Caco-2 (cell line): ENCODE measurements at regions not wholly inside any gene's neighbourhood (a gene's known extent, or its start where the extent isn't known, plus 50 kb on each side); places are given as distances from the start of the nearest gene placed in this dataset.

Source experiments
- BruUV-seq: library from RNA; stranded (reverse); fragments of 400-500 nt; replicated peaks from 2 replicates; lab custom pipeline; 2021; lab: Mats Ljungman, UMichigan
- CTCF ChIA-PET: fragments of 300-600 bp; sonication (Branson Sonifier 250); formaldehyde crosslinking; loops from one replicate; lab custom pipeline; 2022; ENCODE audit warnings: antibody characterized with exemption; lab: Charles Lee
- POLR2A ChIA-PET: fragments of 300-600 bp; sonication (Branson Sonifier 250); formaldehyde crosslinking; loops from one replicate; lab custom pipeline; 2022; ENCODE audit warnings: antibody characterized with exemption; lab: Charles Lee
- DNase-seq, 2 experiments: peaks; one replicate each; pipeline versions ENCODE4 v3.0.0 to v3.0.0-alpha.2; 2020 to 2022
- H3K27me3 ChIP-seq: replicated peaks from 2 replicates; pipeline ENCODE4 v1.6.0; 2011; ENCODE audit warnings: low read length; ENCODE audit not compliant: control insufficient read depth, insufficient read depth
- H3K36me3 ChIP-seq: 2 replicates; pipeline ENCODE4 v1.5.1; 2011; ENCODE audit warnings: low read length; ENCODE audit not compliant: control insufficient read depth, insufficient read depth
- H3K4me1 ChIP-seq: fragments of 250-450 bp; sonication (Bioruptor Pico); 2 replicates; pipeline ENCODE4 v1.5.1; 2020; ENCODE audit warnings: mild to moderate bottlenecking
- H3K4me3 ChIP-seq: 2 replicates; pipeline ENCODE4 v1.5.1; 2011; ENCODE audit warnings: low read depth, mild to moderate bottlenecking, control low read depth, low read length
- H3K9me3 ChIP-seq: fragments of 250-450 bp; sonication (Bioruptor Pico); 2 replicates; pipeline ENCODE4 v1.5.1; 2020; ENCODE audit warnings: mild to moderate bottlenecking, moderate library complexity
- H3K27ac Mint-ChIP-seq: one replicate; pipeline ENCODE4 v1.8.0; 2022; ENCODE audit warnings: mixed read lengths; ENCODE audit not compliant: unreplicated experiment
- H3K27me3 Mint-ChIP-seq: one replicate; pipeline ENCODE4 v1.8.0; 2022; ENCODE audit warnings: mixed read lengths; ENCODE audit not compliant: insufficient read depth, unreplicated experiment
- H3K36me3 Mint-ChIP-seq: one replicate; pipeline ENCODE4 v1.8.0; 2022; ENCODE audit warnings: mild to moderate bottlenecking, mixed read lengths; ENCODE audit not compliant: insufficient read depth, unreplicated experiment
- H3K4me1 Mint-ChIP-seq: one replicate; pipeline ENCODE4 v1.8.0; 2022; ENCODE audit warnings: low read depth, mixed read lengths; ENCODE audit not compliant: unreplicated experiment
- H3K4me3 Mint-ChIP-seq: one replicate; pipeline ENCODE4 v1.8.0; 2022; ENCODE audit warnings: mild to moderate bottlenecking, moderate library complexity, mixed read lengths; ENCODE audit not compliant: unreplicated experiment
- H3K9me3 Mint-ChIP-seq: one replicate; pipeline ENCODE4 v1.8.0; 2022; ENCODE audit warnings: mixed read lengths; ENCODE audit not compliant: unreplicated experiment
- CTCF ChIP-seq, 2 experiments: fragments of 200-600 bp in 1 of 2; IDR thresholded peaks; 1 replicate in 1 of 2; 2 replicates in 1 of 2; pipeline versions ENCODE4 v1.5.1 to v1.8.0; 2011 to 2022; ENCODE audit warnings: antibody characterized with exemption in 1 of 2, control low read depth in 1 of 2, inconsistent platforms in 1 of 2, low read depth in 1 of 2, low read length in 1 of 2, mild to moderate bottlenecking in 1 of 2, moderate library complexity in 1 of 2; ENCODE audit not compliant: insufficient read depth in 1 of 2, severe bottlenecking in 1 of 2, unreplicated experiment in 1 of 2
- intact Hi-C: fragments of 100-400 bp; cut with micrococcal nuclease; formaldehyde crosslinking; loops from one replicate; pipeline ENCODE4 v1.10.0; 2022; ENCODE audit not compliant: unreplicated experiment

- POLR2A ChIA-PET, result no interaction called here
- H3K27me3 ChIP-seq, result no peaks in the 10 kb centered on the region
- BruUV-seq, result no TSS peak
- CTCF ChIA-PET, result no interaction called here
- intact Hi-C loops, result no loop called here
- no peaks in the 10 kb centered on the region for H3K36me3 ChIP-seq
- H3K27ac Mint-ChIP-seq, result no peak overlapping the region
- TF ChIP-seq CTCF (IDR thresholded peaks at IDR 0.05; ENCODE audit: insufficient read depth in 1 of 2, low read depth in 1 of 2, low read length in 1 of 2, severe bottlenecking in 1 of 2, unreplicated experiment in 1 of 2), result no peak
- H3K36me3 Mint-ChIP-seq, result no peaks in the 10 kb centered on the region
- no peaks in the 10 kb centered on the region for H3K9me3 Mint-ChIP-seq
- no peak for DNase-seq
- no peaks in the 10 kb centered on the region for H3K4me1 Mint-ChIP-seq
- H3K4me1 ChIP-seq, result no peaks in the 10 kb centered on the region
- peaks cover 2% of the 10 kb centered on the region for H3K27me3 Mint-ChIP-seq
- no peaks in the 10 kb centered on the region for H3K9me3 ChIP-seq
- H3K4me3 Mint-ChIP-seq, result no peak overlapping the region
- no peak overlapping the region for H3K4me3 ChIP-seq
Observed at GRCh38 chrX:137654481-137654880, 88.6 kb downstream of the ZIC3 start.

GRCh38 chrX:137667776-137668175, 101.8 kb downstream of the ZIC3 start:
- no peaks in the 10 kb centered on the region for H3K4me1 Mint-ChIP-seq
- intact Hi-C loops, result no loop called here
- no peak overlapping the region for H3K4me3 Mint-ChIP-seq

GRCh38 chrX:137684591-137684990, 118.7 kb downstream of the ZIC3 start:
- Mint-ChIP-seq H3K36me3 (no peaks in the 10 kb centered on the region), H3K4me3 (no peak overlapping the region), H3K9me3 (no peaks in the 10 kb centered on the region), H3K27ac (no peak overlapping the region), H3K4me1 (no peaks in the 10 kb centered on the region), H3K27me3 (no peaks in the 10 kb centered on the region)
- CTCF ChIA-PET, result no interaction called here
- no peak for DNase-seq
- no peaks in the 10 kb centered on the region for H3K36me3 ChIP-seq
- intact Hi-C loops, result no loop called here
- POLR2A ChIA-PET, result no interaction called here
- H3K4me3 ChIP-seq, result no peak overlapping the region
- no peaks in the 10 kb centered on the region for H3K9me3 ChIP-seq
- TF ChIP-seq CTCF (IDR thresholded peaks at IDR 0.05; ENCODE audit: insufficient read depth in 1 of 2, low read depth in 1 of 2, low read length in 1 of 2, severe bottlenecking in 1 of 2, unreplicated experiment in 1 of 2), result no peak
- H3K4me1 ChIP-seq, result no peaks in the 10 kb centered on the region
- no TSS peak for BruUV-seq
- H3K27me3 ChIP-seq, result no peaks in the 10 kb centered on the region

More at GRCh38 chrX:137667776-137668175, 101.8 kb downstream of the ZIC3 start:
- no peak for TF ChIP-seq CTCF (IDR thresholded peaks at IDR 0.05; ENCODE audit: insufficient read depth in 1 of 2, low read depth in 1 of 2, low read length in 1 of 2, severe bottlenecking in 1 of 2, unreplicated experiment in 1 of 2)
- BruUV-seq, result no TSS peak
- DNase-seq, result no peak
- POLR2A ChIA-PET, result no interaction called here
- H3K27me3 ChIP-seq, result no peaks in the 10 kb centered on the region
- H3K9me3 Mint-ChIP-seq, result no peaks in the 10 kb centered on the region
- H3K27me3 Mint-ChIP-seq, result no peaks in the 10 kb centered on the region
- no peaks in the 10 kb centered on the region for H3K36me3 Mint-ChIP-seq
- CTCF ChIA-PET, result no interaction called here
- H3K36me3 ChIP-seq, result no peaks in the 10 kb centered on the region
- H3K9me3 ChIP-seq, result no peaks in the 10 kb centered on the region
- H3K4me1 ChIP-seq, result no peaks in the 10 kb centered on the region
- H3K4me3 ChIP-seq, result no peak overlapping the region
- H3K27ac Mint-ChIP-seq, result no peak overlapping the region
